K562 (cell line): ENCODE measurements at regions not wholly inside any gene's neighbourhood (a gene's known extent, or its start where the extent isn't known, plus 50 kb on each side); places are given as distances from the start of the nearest gene placed in this dataset.

ENCODE experiments used
- ATAC-seq: fragments of 200-7000 bp; cut with Tn5 transposase; 3 replicates; pipeline ENCODE4 v1.9.1; 2020; ENCODE audit warnings: moderate library complexity
- BruUV-seq: library from RNA; stranded (reverse); fragments of 400-500 nt; replicated peaks from 2 replicates; lab custom pipeline; 2021; lab: Mats Ljungman, UMichigan
- CTCF ChIA-PET: fragments of 300-600 bp; formaldehyde crosslinking; extraction: SDS; loops from one replicate; lab custom pipeline; 2021; ENCODE audit warnings: low intra/inter-chr PET ratio; lab: Yijun Ruan, JAX
- POLR2A ChIA-PET: fragments of 300-600, 350-650 bp; sonication (Branson Sonifier 250); formaldehyde crosslinking; extraction: SDS; loops from one replicate; lab custom pipeline; 2021; ENCODE audit warnings: antibody characterized with exemption, inconsistent platforms; lab: Yijun Ruan, JAX
- DNase-seq, 4 experiments: peaks; one replicate each; pipeline versions ENCODE4 v3.0.0 to v3.0.0-alpha.2; 2011 to 2018; ENCODE audit warnings: low spot score in 3 of 4, mixed read lengths in 3 of 4; ENCODE audit errors: extremely low read depth in 1 of 4
- FAIRE-seq: peaks from 2 replicates; lab custom pipeline; 2011; peaks lifted over from hg19 to GRCh38; lab: Jason Lieb, UNC
- H2AFZ ChIP-seq: 2 replicates; pipeline ENCODE4 v1.6.0; 2011; ENCODE audit warnings: low read depth, low read length, control low read depth, inconsistent platforms
- H3K27ac ChIP-seq: fragments of 200-600 bp; 3 replicates; pipeline ENCODE4 v1.8.0; 2011; ENCODE audit warnings: low read depth, mild to moderate bottlenecking, control low read depth, inconsistent platforms, low read length, moderate library complexity, mixed read lengths; ENCODE audit errors: extremely low read depth
- H3K27me3 ChIP-seq, 2 experiments: fragments of 300-600 bp in 1 of 2; 2 replicates in 1 of 2; 3 replicates in 1 of 2; pipeline versions ENCODE4 v1.6.0 to v1.8.0; 2011; ENCODE audit warnings: inconsistent platforms in 2 of 2, low read length in 2 of 2, mild to moderate bottlenecking in 1 of 2, mixed read lengths in 1 of 2, moderate library complexity in 1 of 2; ENCODE audit not compliant: control insufficient read depth in 2 of 2, insufficient read depth in 2 of 2
- H3K36me3 ChIP-seq: fragments of 300-600 bp; 3 replicates; pipeline ENCODE4 v1.8.0; 2011; ENCODE audit warnings: mild to moderate bottlenecking, low read length, inconsistent platforms; ENCODE audit not compliant: control insufficient read depth, insufficient read depth
- H3K4me1 ChIP-seq, 2 experiments: fragments of 200-600 bp in 1 of 2; replicated peaks in 1 of 2; 2 replicates in 1 of 2; 3 replicates in 1 of 2; pipeline versions ENCODE4 v1.5.1 to v1.8.0; 2011; ENCODE audit warnings: inconsistent platforms in 2 of 2, low read length in 2 of 2, mild to moderate bottlenecking in 1 of 2, mixed read lengths in 1 of 2, moderate library complexity in 1 of 2; ENCODE audit not compliant: control insufficient read depth in 2 of 2, insufficient read depth in 2 of 2
- H3K4me2 ChIP-seq: 2 replicates; pipeline ENCODE4 v1.6.1; 2011; ENCODE audit warnings: low read length, control low read depth, inconsistent platforms, mixed read lengths; ENCODE audit not compliant: insufficient read depth
- H3K4me3 ChIP-seq: fragments of 200-600 bp; sonication (generic), shearing (Covaris generic); 2 replicates; pipeline ENCODE4 v1.5.1; 2016; ENCODE audit warnings: control low read depth, inconsistent platforms
- H3K79me2 ChIP-seq: fragments of 200-600 bp; 3 replicates; pipeline ENCODE4 v1.8.0; 2011; ENCODE audit warnings: low read length, inconsistent platforms; ENCODE audit not compliant: control insufficient read depth, insufficient read depth
- H3K9ac ChIP-seq, 2 experiments: 2 replicates each; pipeline versions ENCODE4 v1.6.0 to v1.6.1; 2011; ENCODE audit warnings: low read depth in 2 of 2, low read length in 2 of 2, control low read depth in 1 of 2, inconsistent platforms in 1 of 2, mild to moderate bottlenecking in 1 of 2, mixed read lengths in 1 of 2; ENCODE audit not compliant: insufficient read depth in 1 of 2
- H3K9me1 ChIP-seq: one replicate; pipeline ENCODE4 v1.6.0; 2011; ENCODE audit warnings: inconsistent platforms, mild to moderate bottlenecking, low read length, moderate library complexity; ENCODE audit not compliant: control insufficient read depth, insufficient read depth
- H3K9me3 ChIP-seq: replicated peaks from 2 replicates; pipeline ENCODE4 v1.5.1; 2011; ENCODE audit warnings: low read depth, low read length, inconsistent platforms; ENCODE audit not compliant: control insufficient read depth, insufficient read depth
- H4K20me1 ChIP-seq: replicated peaks from 2 replicates; pipeline ENCODE4 v1.6.1; 2011; ENCODE audit warnings: low read length, inconsistent platforms, mixed read lengths; ENCODE audit not compliant: control insufficient read depth, insufficient read depth
- BHLHE40 ChIP-seq: IDR thresholded peaks from 2 replicates; pipeline ENCODE4 v1.6.1; 2011; ENCODE audit warnings: low read length, improper control_type of control experiment
- CHD1 ChIP-seq: fragments of 200-600 bp; sonication (generic); IDR thresholded peaks from one replicate; pipeline ENCODE4 v1.6.1; 2012; ENCODE audit warnings: mild to moderate bottlenecking, moderate library complexity, low read length, inconsistent platforms
- FOXA3 ChIP-seq, 2 experiments: fragments of 450-650 bp in 1 of 2; sonication (generic) in 1 of 2; formaldehyde crosslinking; IDR thresholded peaks in 1 of 2; conservative IDR thresholded peaks in 1 of 2; 2 replicates each; pipeline versions ENCODE4 v1.4.0 to v1.8.0; 2020 to 2022; ENCODE audit warnings: mild to moderate bottlenecking in 2 of 2, missing genetic modification reagents in 1 of 2
- HDAC8 ChIP-seq: fragments of 450-650 bp; IDR thresholded peaks from 2 replicates; pipeline ENCODE4 v1.6.1; 2016; ENCODE audit warnings: mild to moderate bottlenecking, missing genetic modification characterization, moderate library complexity, missing compliant biosample characterization
- HNRNPL ChIP-seq: fragments of 200-400 bp; formaldehyde crosslinking; IDR thresholded peaks from 2 replicates; pipeline ENCODE4 v1.6.1; 2017; ENCODE audit warnings: low read depth, mild to moderate bottlenecking, low read length
- KAT7 ChIP-seq: sonication (generic); formaldehyde crosslinking; IDR thresholded peaks from 2 replicates; pipeline ENCODE4 v1.8.0; 2022; ENCODE audit warnings: missing genetic modification reagents, mild to moderate bottlenecking, borderline replicate concordance
- MAZ ChIP-seq, 2 experiments: fragments of 450-650 bp in 1 of 2; sonication (generic) in 1 of 2; formaldehyde crosslinking; IDR thresholded peaks in 1 of 2; conservative IDR thresholded peaks in 1 of 2; 2 replicates each; pipeline versions ENCODE4 v1.4.0 to v1.5.0; 2020; ENCODE audit warnings: mild to moderate bottlenecking in 1 of 2, missing genetic modification reagents in 1 of 2
- MEF2A ChIP-seq: IDR thresholded peaks from 2 replicates; pipeline ENCODE4 v1.6.1; 2011; ENCODE audit warnings: low read depth, mild to moderate bottlenecking, low read length, moderate library complexity; ENCODE audit not compliant: control insufficient read depth
- NCOA1 ChIP-seq: fragments of 450-650 bp; IDR thresholded peaks from 2 replicates; pipeline ENCODE4 v1.6.1; 2016; ENCODE audit warnings: low read depth
- PBX2 ChIP-seq, 2 experiments: IDR thresholded peaks in 1 of 2; conservative IDR thresholded peaks in 1 of 2; 2 replicates each; pipeline ENCODE4 v1.6.1; 2016; ENCODE audit warnings: low read depth in 2 of 2, mild to moderate bottlenecking in 1 of 2, missing compliant biosample characterization in 1 of 2, missing genetic modification characterization in 1 of 2, moderate library complexity in 1 of 2
- PHTF2 ChIP-seq: fragments of 250-450 bp; sonication (Bioruptor Pico); IDR thresholded peaks from 2 replicates; pipeline ENCODE4 v1.5.0; 2021; ENCODE audit warnings: mild to moderate bottlenecking
- TCF3 ChIP-seq: sonication (generic); formaldehyde crosslinking; IDR thresholded peaks from 2 replicates; pipeline ENCODE4 v1.4.0; 2020; ENCODE audit warnings: mild to moderate bottlenecking, missing genetic modification reagents
- ZBTB7A ChIP-seq: IDR thresholded peaks from 2 replicates; pipeline ENCODE4 v1.6.1; 2011; ENCODE audit warnings: low read depth, mild to moderate bottlenecking, low read length, moderate library complexity, borderline replicate concordance; ENCODE audit not compliant: control insufficient read depth
- ZNF3 ChIP-seq: fragments of 250-450 bp; sonication (Bioruptor Pico); IDR thresholded peaks from 2 replicates; pipeline ENCODE4 v1.5.0; 2021; ENCODE audit warnings: mild to moderate bottlenecking, moderate library complexity
- ZNF583 ChIP-seq: fragments of 250-450 bp; sonication (Bioruptor Pico); IDR thresholded peaks from 2 replicates; pipeline ENCODE4 v1.4.0; 2020
- ZNF766 ChIP-seq: fragments of 200-800 bp; sonication (Bioruptor generic); conservative IDR thresholded peaks from 2 replicates; pipeline ENCODE4 v1.6.1; 2016; ENCODE audit warnings: missing genetic modification characterization, missing compliant biosample characterization
- WGBS: fragments of 100-300 bp; shearing (Covaris generic); methylation state at CpG from one replicate; pipeline ENCODE4 v1.1.6; 2016; ENCODE audit warnings: low coverage, mixed read lengths; ENCODE audit not compliant: insufficient coverage; ENCODE audit errors: missing lambda C conversion rate; 5-methylcytosine and 5-hydroxymethylcytosine counted together
- in situ Hi-C: fragments of 300-500 bp; cut with MboI; formaldehyde crosslinking; loops from 4 replicates; pipeline ENCODE4 v1.15.0; 2018; ENCODE audit warnings: inconsistent platforms, mixed read lengths
- intact Hi-C: fragments of 100-400 bp; cut with micrococcal nuclease; formaldehyde crosslinking; loops from 2 replicates; pipeline ENCODE4 v1.14.2; 2022

DNA sequence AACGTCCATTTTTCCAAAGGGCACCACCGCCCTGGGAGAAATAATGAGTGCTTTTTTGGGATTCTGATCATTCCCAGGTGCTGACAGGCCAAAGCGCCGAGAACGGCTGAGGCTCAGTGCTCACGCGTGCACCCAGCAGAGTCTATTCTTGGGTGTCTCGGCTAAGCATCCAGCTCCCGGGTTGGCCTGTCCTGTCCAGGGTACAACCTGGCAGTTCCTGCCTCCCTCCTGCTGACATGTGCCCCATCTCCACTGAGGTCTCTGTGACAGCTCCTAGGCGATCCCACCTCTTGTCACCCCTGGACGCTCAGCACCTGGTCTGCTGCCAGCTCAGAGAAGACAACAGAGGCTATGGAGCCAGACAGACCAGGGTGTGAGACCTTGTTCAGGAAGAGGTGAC is 684.5 kb downstream of the PTPRU start:
- H4K20me1 ChIP-seq: 0 out of 2 replicates have a peak, but pooled peaks cover 4% of the 10 kb centered on the region
- H3K9ac ChIP-seq: no peak overlapping the region
- H3K4me1 ChIP-seq: no peaks in the 10 kb centered on the region
- TF ChIP-seq NCOA1 (no peak), TCF3 (no peak), MEF2A (no peak), KAT7 (CRISPR knock-in tag) (no peak), ZNF3 (CRISPR knock-in tag) (no peak), PBX2 (CRISPR knock-in tag; IDR thresholded peaks at IDR 0.05; ENCODE audit: low read depth) (no peak), PBX2 (tag; conservative IDR thresholded peaks at IDR 0.05; ENCODE audit: low read depth) (no peak), HNRNPL (no peak), MAZ (CRISPR knock-in tag; conservative IDR thresholded peaks at IDR 0.05 in 1 of 2, IDR thresholded peaks at IDR 0.05 in 1 of 2) (no peak), PHTF2 (CRISPR knock-in tag) (no peak), FOXA3 (CRISPR knock-in tag; conservative IDR thresholded peaks at IDR 0.05 in 1 of 2, IDR thresholded peaks at IDR 0.05 in 1 of 2) (no peak), ZNF766 (CRISPR knock-in tag) (no peak), HDAC8 (tag) (no peak), BHLHE40 (no peak), ZNF583 (CRISPR knock-in tag) (no peak), ZBTB7A (no peak), CHD1 (no peak)
- TF ChIP-seq, all 486 proteins: peak for 0
- 3% methylated on average over 11 of the region's 11 CpGs for WGBS
- no TSS peak for BruUV-seq
- Histone ChIP-seq H3K27ac (no peak overlapping the region), H3K36me3 (no peaks in the 10 kb centered on the region), H2AFZ (no peak overlapping the region), H3K4me3 (no peak overlapping the region), H3K9me3 (no peaks in the 10 kb centered on the region), H3K9me1 (no peaks in the 10 kb centered on the region), H3K4me2 (no peak overlapping the region), H3K79me2 (no peaks in the 10 kb centered on the region), H3K27me3 (no peaks in the 10 kb centered on the region; a peak in 1 of 5 replicates)
- ChIA-PET POLR2A (no interaction called here), CTCF (no interaction called here)
- FAIRE-seq (no peak), ATAC-seq (no peak), DNase-seq (no peak)
- intact Hi-C loops (no loop called here), in situ Hi-C loops (no loop called here)
